ENCODE measurements at regions not wholly inside any gene's neighbourhood (a gene's known extent, or its start where the extent isn't known, plus 50 kb on each side); places are given as distances from the start of the nearest gene placed in this dataset.

DNA sequence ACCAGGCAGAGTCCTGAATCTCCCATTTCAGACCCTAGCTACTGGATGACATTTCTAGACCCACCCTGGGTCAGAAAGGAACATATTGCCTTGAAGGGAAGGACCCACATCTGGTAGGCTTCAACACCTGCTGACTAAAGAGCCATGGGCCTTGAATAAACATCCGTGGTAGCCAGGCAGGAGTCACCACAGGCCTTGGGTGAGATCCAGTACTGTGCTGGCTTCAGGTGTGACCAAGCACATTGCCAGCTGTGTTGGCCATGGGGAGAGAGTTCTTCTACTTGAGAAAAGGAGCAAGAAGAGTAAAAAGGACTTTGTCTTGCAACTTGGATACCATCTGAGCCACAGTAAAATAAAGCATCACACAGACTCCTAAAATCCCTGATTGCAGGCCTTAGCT is 332.6 kb downstream of the SLC16A7 start:
- DNase-seq (ENCODE audit: low spot score): no peak

DNA sequence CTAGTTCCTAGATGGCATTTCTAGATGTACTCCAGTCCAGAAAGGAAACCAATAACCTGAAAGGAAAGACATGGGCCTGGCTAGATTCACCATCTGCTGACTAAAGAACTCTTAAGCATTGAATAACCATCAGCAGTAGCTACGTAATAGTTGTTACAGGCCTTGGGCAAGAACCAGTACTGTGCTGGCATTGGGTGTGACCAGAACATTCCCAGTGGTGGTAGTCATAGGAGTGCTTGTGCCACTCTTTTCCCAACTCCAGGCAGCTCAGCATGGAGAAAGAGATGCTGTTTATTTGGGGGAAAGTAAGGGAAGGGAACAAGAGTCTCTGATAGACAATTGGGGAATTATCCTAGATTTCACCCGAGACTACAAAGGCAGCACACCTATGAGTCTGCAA is 333.3 kb downstream of the SLC16A7 start:
- no peak for DNase-seq (ENCODE audit: low spot score)

DNA sequence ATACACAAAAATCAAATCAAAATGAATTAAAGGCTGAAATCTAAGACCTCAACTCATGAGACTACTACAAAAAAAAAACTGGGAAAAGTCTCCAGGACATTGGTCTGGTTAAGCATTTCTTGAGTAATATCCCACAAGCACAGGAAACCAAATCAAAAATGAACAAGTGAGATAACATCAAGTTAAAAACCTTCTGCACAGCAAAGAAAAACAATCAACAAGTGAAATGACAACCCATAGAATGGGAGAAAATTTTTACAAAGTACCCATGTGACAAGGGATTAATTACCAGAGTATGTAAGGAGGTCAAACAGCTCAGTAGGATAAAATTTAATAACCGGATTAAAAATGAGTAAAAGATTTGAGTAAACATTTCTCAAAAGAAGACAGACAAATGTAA is 338.7 kb downstream of the SLC16A7 start:
- no peak for DNase-seq (ENCODE audit: low spot score)

DNA sequence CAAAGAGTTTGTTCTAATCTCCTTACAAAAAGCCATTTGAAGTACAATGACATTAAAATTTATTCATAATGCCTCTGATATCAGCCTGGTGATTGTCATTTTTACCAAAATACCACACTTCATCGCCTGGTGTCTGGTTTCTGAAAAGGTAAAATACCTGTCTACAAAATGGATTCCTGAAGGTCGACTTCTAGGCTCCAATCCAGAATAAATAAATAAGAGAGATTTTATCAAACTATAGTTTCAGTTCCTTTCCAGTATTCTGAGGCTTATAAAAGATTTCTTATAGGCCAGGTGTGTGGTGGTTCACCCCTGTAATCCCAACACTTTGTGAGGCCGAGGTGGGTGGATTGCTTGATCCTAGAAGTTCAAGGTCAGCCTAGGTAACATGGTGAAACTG is 340.7 kb downstream of the SLC16A7 start:
- no peak for DNase-seq (ENCODE audit: low spot score)

DNA sequence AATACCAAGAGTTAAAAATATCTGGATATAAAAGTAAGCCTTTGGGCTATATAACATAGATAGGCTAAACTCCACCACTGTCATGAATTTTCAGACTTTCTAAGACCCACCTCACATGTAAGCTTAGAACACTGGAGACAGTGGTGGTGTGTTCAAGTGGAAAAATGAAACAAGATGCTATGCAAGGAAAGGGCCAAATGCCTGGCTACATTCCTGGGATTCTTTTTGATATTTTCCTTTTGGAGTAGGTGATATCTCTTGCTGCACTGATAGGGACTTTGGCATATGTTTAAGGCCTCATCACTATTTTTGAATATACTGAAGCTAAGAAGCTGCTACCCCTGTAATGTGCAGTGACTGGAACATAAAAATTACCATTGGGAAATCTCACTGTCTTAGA is 341.3 kb downstream of the SLC16A7 start:
- DNase-seq (ENCODE audit: low spot score): no peak

DNA sequence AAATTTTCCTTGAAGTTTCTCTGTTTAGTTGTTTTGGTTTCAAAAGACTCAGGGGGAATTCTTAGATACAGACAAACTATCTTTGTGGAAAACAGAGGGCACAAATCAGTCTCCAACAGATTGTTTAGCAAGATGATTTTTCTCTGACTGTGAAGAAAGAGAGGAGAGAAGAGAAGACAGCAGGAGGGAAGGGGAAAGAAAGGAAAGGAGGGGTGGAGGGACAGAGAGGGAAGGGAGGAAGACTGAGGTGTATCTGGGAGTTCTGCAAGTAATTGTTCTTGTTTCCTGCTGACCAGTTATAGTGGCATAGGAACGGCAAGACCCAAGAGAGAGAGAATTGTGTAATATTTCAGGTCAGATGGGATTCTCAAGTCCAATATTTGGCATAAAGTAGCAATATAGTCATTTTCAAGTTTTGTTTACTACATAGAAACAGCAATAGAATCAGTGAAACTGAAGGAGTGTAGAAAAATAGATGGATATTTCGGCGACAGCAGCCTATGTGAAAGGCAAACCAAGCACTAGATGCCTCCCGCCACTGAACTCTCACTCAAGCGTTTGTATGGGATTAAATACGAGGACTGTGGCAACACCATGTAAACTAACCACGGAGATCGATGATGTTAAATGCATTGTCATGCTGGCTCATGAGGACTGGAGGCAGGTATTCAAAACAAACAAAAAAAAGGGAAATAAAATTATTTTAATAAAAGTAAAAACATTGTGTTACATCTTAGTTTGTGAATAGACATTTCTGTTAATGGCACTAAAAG is 342.5 kb downstream of the SLC16A7 start:
- no peak for DNase-seq (ENCODE audit: low spot score)

DNA sequence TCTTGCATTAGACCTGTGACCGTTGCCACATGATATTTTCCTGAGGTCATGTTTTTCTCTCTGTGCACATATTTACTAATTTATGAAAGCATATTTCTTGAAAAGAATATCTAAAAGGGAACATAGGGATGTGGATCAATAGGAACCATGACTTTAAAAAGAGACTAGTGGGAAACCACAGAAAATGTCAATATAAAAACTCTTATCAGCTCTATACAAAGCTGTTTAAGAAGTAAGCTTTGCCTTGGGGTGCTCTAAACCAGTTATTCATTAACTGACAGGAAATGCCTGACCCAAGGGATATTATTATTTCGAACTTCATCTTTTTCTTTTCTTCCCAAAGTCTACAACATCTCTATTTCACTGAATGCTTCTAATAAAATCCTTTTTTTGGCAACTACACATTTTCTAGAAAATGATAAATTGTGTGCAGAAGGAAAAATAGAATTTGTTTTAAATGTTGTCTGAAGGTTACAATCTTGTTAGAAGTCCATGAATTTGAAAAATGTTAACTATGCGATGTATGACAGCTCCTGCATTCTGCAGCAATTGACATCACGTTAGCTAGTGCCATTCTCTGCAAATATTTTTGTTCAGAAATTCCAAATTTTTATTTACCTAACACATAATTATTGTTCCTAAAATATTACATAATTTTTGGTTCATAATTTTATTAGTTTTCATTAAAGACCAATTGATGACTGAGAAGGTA is 345.0 kb downstream of the SLC16A7 start:
- no peak for DNase-seq (ENCODE audit: low spot score)

DNA sequence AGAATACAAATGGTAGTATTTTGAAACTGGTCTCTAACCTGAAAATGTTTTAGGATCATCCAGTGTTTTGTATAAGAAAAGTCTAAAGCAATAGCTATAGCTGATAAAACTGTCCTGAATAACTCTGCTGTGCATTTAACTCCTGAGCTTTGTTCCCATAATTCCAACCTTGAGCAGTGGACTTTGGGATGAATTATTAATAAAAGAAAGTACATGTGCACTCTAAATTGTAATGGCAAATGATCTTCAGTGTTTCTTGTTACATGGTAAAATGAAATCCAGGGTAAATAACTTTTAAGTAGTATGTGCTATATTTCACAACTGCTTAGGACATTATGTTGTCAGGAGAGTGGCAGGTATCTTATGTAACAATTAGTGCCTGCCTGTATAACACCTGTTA is 345.6 kb downstream of the SLC16A7 start:
- DNase-seq (ENCODE audit: low spot score): no peak

DNA sequence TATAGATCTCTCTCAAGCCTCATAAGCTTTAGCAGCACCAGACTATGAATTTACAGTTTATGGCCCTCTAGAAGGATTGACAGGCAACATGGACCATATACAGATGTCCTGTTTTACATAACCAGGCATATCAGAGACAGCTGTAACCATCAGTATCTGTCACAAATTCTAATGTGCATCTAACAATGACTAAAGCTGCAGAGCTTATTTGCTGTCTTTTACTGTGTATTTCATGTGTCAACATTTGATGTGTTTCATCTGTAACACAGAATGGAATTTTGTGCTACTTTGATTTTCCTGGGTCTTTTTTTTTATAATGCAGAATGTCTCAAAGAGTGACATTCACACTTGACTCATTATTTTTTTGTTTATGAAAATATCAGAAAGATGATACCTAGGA is 348.3 kb downstream of the SLC16A7 start:
- DNase-seq (ENCODE audit: low spot score): no peak

DNA sequence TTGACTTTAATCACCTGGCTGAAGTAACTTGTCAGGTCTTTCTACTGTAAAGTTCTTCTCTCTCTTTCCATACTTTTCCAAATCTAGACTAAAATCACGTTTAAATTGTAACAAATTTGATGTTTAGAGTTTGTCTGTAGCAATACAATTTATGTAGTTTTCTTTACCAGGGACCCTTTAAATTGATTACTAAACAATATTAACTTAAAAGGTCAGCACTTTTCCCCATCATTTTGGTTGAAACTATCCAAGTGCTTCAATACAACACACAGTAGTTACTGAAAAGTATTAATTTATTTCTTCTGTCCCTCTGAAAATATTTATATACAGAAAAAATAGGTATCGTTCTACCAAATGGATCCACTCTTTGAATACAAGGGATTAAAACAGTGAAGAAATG is 350.8 kb downstream of the SLC16A7 start:
- no peak for DNase-seq (ENCODE audit: low spot score)

DNA sequence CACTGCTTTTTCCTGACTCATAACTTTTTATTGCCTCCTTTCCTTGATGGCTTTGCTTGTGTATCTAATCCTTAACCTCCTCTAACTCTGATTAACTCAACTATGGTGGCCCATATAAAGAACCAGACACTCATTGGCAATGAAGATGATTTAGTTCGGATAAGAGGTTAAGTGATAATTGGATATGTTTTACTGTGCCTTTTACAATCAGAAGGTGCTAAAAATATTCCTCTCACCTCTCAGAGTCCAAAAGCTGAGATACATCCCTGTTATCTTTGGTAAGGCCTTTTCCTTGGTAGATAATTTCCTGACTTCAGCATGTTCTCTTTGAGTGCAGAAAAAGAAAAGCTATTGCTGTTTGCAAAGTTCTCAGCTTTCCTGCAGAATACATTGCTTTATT is 367.7 kb downstream of the SLC16A7 start:
- DNase-seq (ENCODE audit: low spot score): no peak

DNA sequence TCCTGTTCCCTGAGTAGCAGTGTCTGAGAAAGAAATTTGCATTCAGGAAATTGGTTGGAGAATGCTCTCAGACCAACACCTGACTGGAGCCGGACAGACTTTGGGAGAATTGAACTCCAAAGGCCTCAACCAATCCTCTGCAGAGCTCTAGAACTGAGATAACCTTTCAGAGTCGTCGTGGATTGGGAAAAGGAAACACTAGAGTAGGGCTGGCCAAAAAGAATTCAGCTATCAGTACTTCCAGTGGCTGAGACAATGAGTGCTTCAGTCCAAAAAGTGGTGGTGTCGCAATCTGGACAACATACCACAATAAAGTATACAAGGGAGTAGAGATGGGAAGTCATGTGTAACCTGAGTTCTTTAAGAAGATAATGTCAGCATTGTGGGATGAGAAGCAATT is 377.1 kb downstream of the SLC16A7 start:
- no peak for DNase-seq (ENCODE audit: low spot score)

DNA sequence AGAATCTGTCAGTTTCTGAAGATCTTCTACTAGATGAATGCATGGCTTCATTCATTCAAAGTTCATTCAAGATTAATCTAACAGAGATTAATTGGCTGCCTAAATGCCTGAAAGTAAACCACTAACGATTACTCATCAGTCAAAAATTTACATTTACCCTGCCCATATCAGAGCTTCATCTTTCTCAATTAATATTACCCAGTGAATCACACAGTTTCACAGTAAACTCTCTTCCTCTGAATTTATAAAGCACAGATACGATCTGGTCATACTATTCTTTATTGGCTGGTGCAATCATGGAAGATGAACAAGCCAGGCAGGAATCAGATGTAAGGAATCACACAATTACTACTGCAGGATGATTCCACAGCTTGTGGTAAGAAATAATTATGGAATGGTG is 377.7 kb downstream of the SLC16A7 start:
- no peak for DNase-seq (ENCODE audit: low spot score)

DNA sequence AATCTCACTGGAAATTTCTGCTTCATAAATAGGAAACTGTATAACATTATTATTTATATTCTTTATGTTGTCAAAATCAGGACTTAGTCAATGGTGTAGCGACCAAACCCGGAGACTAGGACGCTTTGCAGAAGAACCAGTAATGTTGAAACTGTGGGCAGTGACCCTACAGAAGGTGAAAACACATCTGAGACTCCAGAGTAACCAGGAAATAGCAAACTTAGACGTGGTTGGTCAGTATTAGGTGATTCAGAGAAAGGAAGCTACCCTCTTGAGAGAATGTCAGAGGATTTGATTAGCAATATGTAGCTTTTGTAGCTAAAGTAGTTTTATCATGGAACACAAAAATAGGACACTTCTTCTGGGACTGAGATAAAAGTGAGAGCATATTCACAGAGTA is 381.9 kb downstream of the SLC16A7 start:
- DNase-seq (ENCODE audit: low spot score): no peak

DNA sequence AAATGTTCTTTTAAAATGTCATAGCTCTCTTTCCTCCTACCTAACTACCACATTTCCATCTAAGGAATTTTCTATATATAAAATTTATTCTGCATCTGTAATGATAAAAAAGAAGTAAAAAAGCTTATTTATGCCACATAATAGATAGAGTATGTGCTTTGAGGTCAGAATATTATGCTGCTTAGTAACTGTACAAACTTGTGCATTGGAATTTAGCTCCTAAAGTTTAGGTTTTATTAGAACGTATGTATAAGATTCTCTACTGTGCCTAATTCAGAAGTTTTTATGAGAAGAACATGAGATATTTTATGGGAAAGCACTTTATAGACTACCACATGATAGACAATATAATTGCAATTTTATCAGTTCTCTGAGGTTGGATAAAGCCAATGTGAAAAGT is 384.6 kb downstream of the SLC16A7 start:
- DNase-seq (ENCODE audit: low spot score): no peak

DNA sequence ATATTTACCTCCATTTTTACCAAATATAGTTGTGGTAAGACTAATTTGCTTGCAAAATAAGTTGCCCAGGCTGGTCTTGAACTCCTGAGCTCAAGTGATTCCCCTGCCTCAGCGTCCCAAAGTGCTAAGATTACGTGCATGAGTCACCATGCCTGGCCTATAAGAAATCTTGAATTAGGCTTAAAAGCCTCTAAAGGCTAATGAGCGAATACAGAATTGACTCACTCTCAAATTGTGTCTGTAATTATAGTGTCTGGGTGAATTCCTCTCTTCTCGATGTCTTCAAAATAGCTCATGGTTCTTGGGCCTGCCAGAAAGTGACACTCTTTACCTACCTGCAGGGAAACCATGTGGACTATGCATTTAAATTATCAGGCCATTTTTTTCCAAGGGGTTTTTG is 403.5 kb downstream of the SLC16A7 start:
- DNase-seq (ENCODE audit: low spot score): no peak

DNA sequence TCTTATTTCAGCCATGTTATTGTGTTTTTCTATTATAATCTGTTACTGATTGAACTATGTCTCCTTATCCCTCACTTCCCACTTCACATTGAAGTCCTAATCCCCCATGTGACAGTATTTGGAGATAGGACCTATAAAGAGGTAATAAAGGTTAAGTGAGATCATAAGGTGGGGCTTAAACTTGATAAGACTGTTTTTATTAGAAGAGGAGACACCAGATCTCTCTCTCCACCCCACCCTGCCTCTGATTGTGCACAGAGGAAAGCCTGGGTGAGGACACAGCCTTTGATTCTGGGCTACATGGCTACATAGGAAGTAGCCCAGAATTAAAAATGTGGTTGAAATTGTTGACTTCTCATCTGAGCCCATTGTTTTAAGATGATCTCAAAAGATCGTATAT is 414.7 kb downstream of the SLC16A7 start:
- no peak for DNase-seq (ENCODE audit: low spot score)

DNA sequence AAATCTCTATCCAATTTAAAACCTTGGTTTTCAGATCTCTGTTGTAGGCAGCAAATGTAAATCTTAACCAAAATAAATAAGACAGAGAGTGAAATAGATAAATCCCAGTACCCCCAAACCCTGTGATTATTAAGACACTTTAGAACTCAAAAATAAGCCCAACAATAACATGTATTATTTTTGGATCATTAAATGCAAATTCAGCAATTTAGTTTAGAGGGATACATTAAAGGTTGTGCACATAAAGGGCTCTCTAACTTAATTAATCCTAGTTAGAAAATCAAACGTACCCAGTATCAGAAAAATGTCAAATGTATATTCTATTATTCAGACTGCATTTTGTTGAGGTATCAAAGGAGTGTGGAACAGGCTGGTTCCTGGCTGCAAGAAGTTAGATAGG is 416.8 kb downstream of the SLC16A7 start:
- DNase-seq (ENCODE audit: low spot score): no peak

DNA sequence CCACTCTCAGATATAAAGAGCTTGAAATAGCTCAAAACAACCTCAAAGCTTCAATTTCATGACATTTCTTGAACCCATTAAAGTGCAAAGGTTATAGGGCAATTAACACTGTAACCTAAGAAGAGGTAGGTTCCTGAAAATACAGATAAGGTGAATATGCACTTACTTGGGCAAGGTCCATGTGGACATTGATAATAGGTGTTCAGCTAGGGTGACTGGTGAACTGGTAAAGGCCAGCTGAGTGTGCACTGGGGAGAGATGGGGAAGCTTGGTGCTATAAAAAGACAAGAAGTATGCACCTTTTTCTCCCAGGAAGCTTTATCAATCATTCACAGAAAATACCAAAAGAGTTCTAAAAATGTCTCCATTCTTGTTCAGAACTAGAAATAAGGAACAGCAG is 418.6 kb downstream of the SLC16A7 start:
- DNase-seq (ENCODE audit: low spot score): no peak

DNA sequence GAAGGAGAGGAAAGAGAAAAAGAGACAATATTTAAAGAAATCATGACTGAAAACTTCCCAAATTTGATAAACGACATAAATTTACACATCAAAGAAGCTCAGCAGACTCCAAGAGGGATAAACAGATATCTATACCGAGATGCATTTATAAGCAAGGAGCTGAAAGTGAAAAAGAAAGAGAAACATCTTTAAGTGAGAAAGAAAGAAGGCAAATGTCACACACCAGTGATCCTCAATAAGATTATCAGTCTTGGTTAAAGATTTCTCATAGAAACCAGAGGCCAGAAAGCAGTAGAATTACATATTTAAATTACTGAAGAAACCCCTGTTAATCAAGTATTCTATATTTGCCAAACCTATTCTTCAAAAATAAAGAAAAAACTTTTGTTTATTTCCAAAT is 424.2 kb downstream of the SLC16A7 start:
- DNase-seq (ENCODE audit: low spot score): no peak

DNA sequence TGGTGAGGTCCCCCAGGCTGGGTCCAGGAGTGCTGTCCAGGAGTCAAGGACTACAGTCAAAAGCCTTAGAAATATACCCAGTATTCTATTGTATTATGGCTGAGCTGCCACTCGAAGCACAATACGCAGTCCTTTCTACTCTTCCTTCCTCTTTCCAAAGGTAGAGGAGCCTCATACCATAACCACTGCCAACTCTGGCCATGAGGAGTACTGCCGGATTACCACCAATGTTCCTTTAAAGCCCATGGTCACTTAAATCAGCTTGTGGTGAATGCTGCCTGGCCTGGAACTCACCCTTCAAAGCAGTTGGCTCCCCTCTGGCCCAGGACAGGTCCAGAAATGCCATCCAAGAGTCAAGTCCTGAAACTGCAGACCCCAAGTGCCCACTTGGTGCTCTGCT is 425.4 kb downstream of the SLC16A7 start:
- no peak for DNase-seq (ENCODE audit: low spot score)

DNA sequence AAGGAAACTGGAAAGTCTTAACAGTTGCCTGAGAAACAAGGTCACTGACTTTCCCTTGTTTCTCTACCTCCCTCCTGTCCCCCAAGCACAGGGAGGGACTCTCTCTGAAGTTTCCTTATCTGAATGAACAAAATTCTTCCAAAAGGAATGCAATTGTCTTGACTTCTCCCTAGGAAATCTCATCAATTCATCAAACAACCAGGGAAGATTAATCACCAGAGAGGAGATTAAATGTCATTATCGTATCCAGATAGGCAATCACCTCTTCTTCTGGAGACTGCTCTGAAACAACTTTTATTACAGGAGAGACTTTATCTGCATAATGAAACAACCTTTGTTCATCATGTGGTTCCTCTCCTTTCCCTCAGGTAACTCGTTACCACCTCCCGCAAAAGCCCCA is 431.4 kb downstream of the SLC16A7 start:
- DNase-seq (ENCODE audit: low spot score): no peak

DNA sequence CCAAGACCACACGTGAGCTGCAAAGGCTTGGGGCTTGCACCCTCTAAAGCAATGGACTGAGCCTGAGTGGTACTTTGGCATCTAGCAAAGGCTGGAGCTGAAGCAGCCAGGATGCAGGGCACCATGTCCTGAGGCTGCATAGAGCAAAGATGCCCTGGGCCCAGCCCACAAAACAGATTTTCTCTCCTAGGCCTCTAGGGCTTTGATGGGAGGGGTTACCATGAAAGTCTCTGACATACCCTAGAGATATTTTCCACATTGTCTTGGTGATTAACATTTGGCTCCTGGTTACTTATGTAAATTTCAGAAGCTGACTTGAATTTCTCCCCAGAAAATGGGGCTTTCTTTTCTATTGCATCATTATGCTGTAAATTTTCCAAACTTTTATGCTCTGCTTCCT is 438.3 kb downstream of the SLC16A7 start:
- no peak for DNase-seq (ENCODE audit: low spot score)

DNA sequence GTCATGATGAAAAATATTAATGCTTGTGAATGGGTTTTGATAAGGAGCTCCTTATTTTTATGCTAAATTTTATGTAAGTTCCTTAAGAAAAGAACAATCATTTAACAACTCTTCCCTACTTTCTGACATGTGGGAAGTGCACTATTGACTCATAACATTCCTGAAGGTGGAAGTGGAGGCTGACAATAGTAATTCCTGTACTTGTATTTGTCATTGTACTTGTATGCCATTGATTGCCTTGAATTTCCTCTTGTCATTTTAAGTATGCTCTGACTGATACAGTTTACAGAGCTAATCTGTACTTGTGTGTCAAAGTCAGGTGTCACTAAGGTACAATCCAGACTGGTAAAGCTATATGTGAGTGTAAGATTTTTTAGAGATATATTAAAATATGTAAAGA is 440.0 kb downstream of the SLC16A7 start:
- DNase-seq (ENCODE audit: low spot score): no peak
